Mucosa of descending colon (tissue), 3 donors: ENCODE measurements at regions not wholly inside any gene's neighbourhood (a gene's known extent, or its start where the extent isn't known, plus 50 kb on each side); places are given as distances from the start of the nearest gene placed in this dataset.
A peak's percentile ranks its signal among the peaks of the same experiment; 100 is the strongest.

ENCODE experiments used
- ATAC-seq: fragments of 200-7000 bp; cut with Tn5 transposase; one replicate; pipeline ENCODE4 v1.9.1; 2020; ENCODE audit warnings: mild to moderate bottlenecking, moderate library complexity
- DNase-seq, 3 donors: peaks; one replicate each; pipeline ENCODE4 v3.0.0-alpha.2; 2020
- H3K36me3 ChIP-seq: fragments of 200-600 bp; one replicate; pipeline ENCODE4 v1.8.0; 2021; ENCODE audit warnings: low read depth, mild to moderate bottlenecking
- H3K4me1 ChIP-seq: fragments of 200-600 bp; one replicate; pipeline ENCODE4 v1.8.0; 2021; ENCODE audit warnings: low read depth, mild to moderate bottlenecking
- H3K4me3 ChIP-seq: fragments of 200-600 bp; one replicate; pipeline ENCODE4 v1.8.0; 2021; ENCODE audit warnings: mild to moderate bottlenecking
- H3K9me3 ChIP-seq: fragments of 200-600 bp; one replicate; pipeline ENCODE4 v1.8.0; 2021; ENCODE audit warnings: mild to moderate bottlenecking
- CTCF ChIP-seq: fragments of 200-600 bp; IDR thresholded peaks from one replicate; pipeline ENCODE4 v1.8.0; 2022; ENCODE audit warnings: antibody characterized with exemption, mild to moderate bottlenecking
- intact Hi-C, 2 donors: fragments of 100-400 bp; cut with DNase I in 1 of 2; cut with micrococcal nuclease in 1 of 2; formaldehyde crosslinking; loops; one replicate each; pipeline versions ENCODE4 v1.11.0 to v1.11.1; 2022; cut with DNase I, micrococcal nuclease
- donor health status: DM: no; HTN: no; CAD: no; lungs with moderate emphysema.
- donor health status: DM: no; HTN: no; CAD: no.
- donor health status: DM: no; HTN: yes; CAD: no.

- no peaks in the 10 kb centered on the region for H3K4me1 ChIP-seq
- no peak for TF ChIP-seq CTCF
- intact Hi-C loops = no loop called here
- no peaks in the 10 kb centered on the region for H3K9me3 ChIP-seq
- no peak for ATAC-seq
- H3K36me3 ChIP-seq = no peaks in the 10 kb centered on the region
- H3K4me3 ChIP-seq = no peak overlapping the region
- no peak for DNase-seq
These were observed 206.7 kb upstream of the CPNE8 start for GRCh38 chr12:39112064-39112463.

GRCh38 chr12:39105111-39105510 is 199.7 kb upstream of the CPNE8 start:
- no peak for TF ChIP-seq CTCF
- no peak overlapping the region for H3K4me3 ChIP-seq
- no peaks in the 10 kb centered on the region for H3K4me1 ChIP-seq
- DNase-seq = no peak
- no peaks in the 10 kb centered on the region for H3K9me3 ChIP-seq
- intact Hi-C loops = loop anchor here (10.0 kb wide), 2 partner anchors 770 to 780 kb away; no protein-coding TSS in a partner anchor
- no peaks in the 10 kb centered on the region for H3K36me3 ChIP-seq
- no peak for ATAC-seq

- ATAC-seq = peak; percentile 89
- H3K9me3 ChIP-seq = no peaks in the 10 kb centered on the region
- intact Hi-C loops = loop anchor here (2.0 to 10.0 kb wide), 3 partner anchors 183 to 779 kb away; no protein-coding TSS in a partner anchor
- DNase-seq = peak in 1 of 3 donors; percentile 48
- H3K4me1 ChIP-seq = no peaks in the 10 kb centered on the region
- no peaks in the 10 kb centered on the region for H3K36me3 ChIP-seq
- no peak overlapping the region for H3K4me3 ChIP-seq
- TF ChIP-seq CTCF = peak; percentile 35
These were observed 198.3 kb upstream of the CPNE8 start for GRCh38 chr12:39103552-39104165.

GRCh38 chr12:39102474-39103209 is 197.3 kb upstream of the CPNE8 start:
- intact Hi-C loops = loop anchor here (2.0 to 10.0 kb wide), 3 partner anchors 182 to 778 kb away; no protein-coding TSS in a partner anchor
- no peak for ATAC-seq

More at GRCh38 chr12:39102474-39103209, 197.3 kb upstream of the CPNE8 start:
- no peaks in the 10 kb centered on the region for H3K36me3 ChIP-seq
- no peaks in the 10 kb centered on the region for H3K4me1 ChIP-seq
- no peaks in the 10 kb centered on the region for H3K9me3 ChIP-seq
- DNase-seq = no peak
- no peak for TF ChIP-seq CTCF
- no peak overlapping the region for H3K4me3 ChIP-seq
